ENCODE measurements at regions not wholly inside any gene's neighbourhood (a gene's known extent, or its start where the extent isn't known, plus 50 kb on each side); places are given as distances from the start of the nearest gene placed in this dataset.

- H3K9ac ChIP-seq (replicated peaks in 1 of 4; ENCODE audit: extremely low read depth in 1 of 4, low read depth in 3 of 4, low read length in 3 of 4), result no peak overlapping the region
- no peaks in the 10 kb centered on the region for H3K27me3 ChIP-seq (replicated peaks in 1 of 4; ENCODE audit: control insufficient read depth in 3 of 4, extremely low read depth in 1 of 4, insufficient read depth in 3 of 4, low read length in 3 of 4)
- H3K27ac ChIP-seq (ENCODE audit: low read depth, low read length), result no peak overlapping the region
- no peaks in the 10 kb centered on the region for H3K36me3 ChIP-seq (ENCODE audit: control insufficient read depth in 2 of 4, insufficient read depth in 4 of 4, low read length in 3 of 4)
- no peak overlapping the region for H3K18ac ChIP-seq (ENCODE audit: extremely low read depth, low read length)
- ChIA-PET CTCF (ENCODE audit: partially characterized antibody) (no interaction called here), POLR2A (ENCODE audit: partially characterized antibody) (interaction anchor here (0.6 kb wide), 1 partner anchor 699 kb away, joined by 3 read pairs; no protein-coding TSS in a partner anchor)
- no peak overlapping the region for H4K5ac ChIP-seq (ENCODE audit: insufficient read length, low read depth, low read length)
- DNase-seq (ENCODE audit: low read depth in 1 of 2, low spot score in 2 of 2) (no peak), FAIRE-seq (peak; percentile 28)
- no peak overlapping the region for H3K56ac ChIP-seq (replicated peaks; ENCODE audit: insufficient read length, low read depth, low read length)
- no peaks in the 10 kb centered on the region for H3K79me1 ChIP-seq (ENCODE audit: low read depth, low read length)
- no peaks in the 10 kb centered on the region for H3K9me3 ChIP-seq (ENCODE audit: insufficient read depth in 2 of 2, low read depth in 1 of 2, low read length in 1 of 2)
- H2AFZ ChIP-seq (ENCODE audit: low read length), result no peak overlapping the region
- H3K4me3 ChIP-seq (ENCODE audit: extremely low read depth in 1 of 4, insufficient read depth in 2 of 4, low read depth in 3 of 4, low read length in 4 of 4), result no peak overlapping the region
- no peak overlapping the region for H2BK20ac ChIP-seq (ENCODE audit: low read length)
- H4K20me1 ChIP-seq (replicated peaks in 1 of 2; ENCODE audit: control insufficient read depth in 1 of 2, insufficient read depth in 2 of 2, low read length in 2 of 2), result no peaks in the 10 kb centered on the region
- no peak overlapping the region for H3K4ac ChIP-seq (replicated peaks; ENCODE audit: insufficient read length, low read depth, low read length)
- H3K23ac ChIP-seq (ENCODE audit: insufficient read length), result no peak overlapping the region
- 77% methylated on average over 3 of the region's 3 CpGs; no CpG with 5 or more reads in 1 of the 2 experiments for WGBS, 2 experiments (ENCODE audit: extremely low coverage in 1 of 2, insufficient coverage in 1 of 2, insufficient read length in 1 of 2, insufficient replicate concordance in 2 of 2, low coverage in 1 of 2, low lambda C conversion rate in 2 of 2, missing lambda C conversion rate in 1 of 2)
- no peaks in the 10 kb centered on the region for H3K23me2 ChIP-seq (ENCODE audit: low read depth, low read length)
- no peak overlapping the region for H2BK5ac ChIP-seq (ENCODE audit: low read depth, low read length)
- no peak overlapping the region for H2BK12ac ChIP-seq (ENCODE audit: low read depth, low read length)
- no peaks in the 10 kb centered on the region for H3K4me1 ChIP-seq (replicated peaks in 1 of 4; ENCODE audit: control insufficient read depth in 3 of 4, insufficient read depth in 4 of 4, low read length in 3 of 4)
- H2BK120ac ChIP-seq (replicated peaks; ENCODE audit: low read depth, low read length), result no peak overlapping the region
- H4K91ac ChIP-seq (replicated peaks; ENCODE audit: insufficient read length, low read length), result no peak overlapping the region
- no peak overlapping the region for H3K4me2 ChIP-seq (ENCODE audit: insufficient read depth in 1 of 2, low read depth in 2 of 2, low read length in 2 of 2)
- no peak overlapping the region for H4K8ac ChIP-seq (ENCODE audit: extremely low read depth, insufficient read depth, low read length)
- no peak overlapping the region for H3K14ac ChIP-seq (ENCODE audit: insufficient read length)
- no peak overlapping the region for H2AK5ac ChIP-seq (ENCODE audit: low read depth, low read length)
- no peaks in the 10 kb centered on the region for H3K79me2 ChIP-seq (ENCODE audit: control insufficient read depth in 1 of 2, insufficient read depth in 2 of 2, low read length in 2 of 2)
- no peak overlapping the region for H2BK15ac ChIP-seq (ENCODE audit: low read length)
- TF ChIP-seq RNF2 (IDR thresholded peaks at IDR 0.05; ENCODE audit: borderline replicate concordance, low read depth, low read length, missing control alignments, poor library complexity, severe bottlenecking), result no peak
- TF ChIP-seq HDAC2 (IDR thresholded peaks at IDR 0.05; ENCODE audit: borderline replicate concordance in 1 of 2, low read depth in 2 of 2, low read length in 2 of 2), result no peak
- no peak for TF ChIP-seq RBBP5 (IDR thresholded peaks at IDR 0.05; ENCODE audit: borderline replicate concordance, low read depth, low read length)
- TF ChIP-seq POU5F1 (IDR thresholded peaks at IDR 0.05; ENCODE audit: low read depth, low read length), result no peak
- TF ChIP-seq POLR2A (IDR thresholded peaks at IDR 0.05; ENCODE audit: control extremely low read depth in 1 of 2, low read depth in 2 of 2, low read length in 2 of 2), result no peak
- TF ChIP-seq SIX5 (IDR thresholded peaks at IDR 0.05; ENCODE audit: low read depth, low read length), result no peak
- TF ChIP-seq ZNF274 (IDR thresholded peaks at IDR 0.05; ENCODE audit: borderline replicate concordance, extremely low read depth, low read length), result no peak
Measured at GRCh38 chrX:10821293-10821692, 200.9 kb upstream of the MID1 start.
